ENCODE measurements at regions not wholly inside any gene's neighbourhood (a gene's known extent, or its start where the extent isn't known, plus 50 kb on each side); places are given as distances from the start of the nearest gene placed in this dataset.

- H3K27me3 ChIP-seq (ENCODE audit: control insufficient read depth in 3 of 3, insufficient read depth in 3 of 3, low read length in 2 of 3), result no peaks in the 10 kb centered on the region
- H3K4me3 ChIP-seq, result no peak overlapping the region
- peaks cover 0 to 9% (median 0%) of the 10 kb centered on the region in 5 donors for H3K4me1 ChIP-seq (ENCODE audit: control insufficient read depth in 5 of 5, insufficient read depth in 5 of 5, low read length in 5 of 5)
- no peak for TF ChIP-seq CTCF (IDR thresholded peaks at IDR 0.05; ENCODE audit: control extremely low read depth, extremely low read depth)
- DNase-seq (no peak), ATAC-seq (ENCODE audit: insufficient read depth, low FRiP score) (no peak)
- no peaks in the 10 kb centered on the region for H3K9me3 ChIP-seq (ENCODE audit: control insufficient read depth in 4 of 4, insufficient read depth in 3 of 4, low read length in 3 of 4)
- no peaks in the 10 kb centered on the region for H3K36me3 ChIP-seq (ENCODE audit: control insufficient read depth in 4 of 4, insufficient read depth in 4 of 4, low read length in 4 of 4)
- no peak overlapping the region for H3K27ac ChIP-seq (ENCODE audit: low read depth in 1 of 2, low read length in 1 of 2)
- WGBS, 2 donors, result 65 to 93% methylated on average over 3 of the region's 3 CpGs
- no peak overlapping the region for H3K9ac ChIP-seq (ENCODE audit: insufficient read depth in 1 of 2, low read length in 2 of 2)
Measured at GRCh38 chr2:122152571-122152970, 397.1 kb downstream of the TSN start.

GRCh38 chr2:122156176-122156890 is 400.9 kb downstream of the TSN start:
- peaks cover 0 to 9% (median 0%) of the 10 kb centered on the region in 5 donors for H3K4me1 ChIP-seq (ENCODE audit: control insufficient read depth in 5 of 5, insufficient read depth in 5 of 5, low read length in 5 of 5)
- no peak for TF ChIP-seq CTCF (IDR thresholded peaks at IDR 0.05; ENCODE audit: control extremely low read depth, extremely low read depth)
- 51 to 65% methylated on average over 6 of the region's 6 CpGs for WGBS, 2 donors
- no peak overlapping the region for H3K27ac ChIP-seq (ENCODE audit: low read depth in 1 of 2, low read length in 1 of 2)
- DNase-seq, result peak in 2 of 3 donors; percentile 18 to 40
- H3K4me3 ChIP-seq, result no peak overlapping the region
- H3K9ac ChIP-seq (ENCODE audit: insufficient read depth in 1 of 2, low read length in 2 of 2), result no peak overlapping the region
- no peaks in the 10 kb centered on the region for H3K9me3 ChIP-seq (ENCODE audit: control insufficient read depth in 4 of 4, insufficient read depth in 3 of 4, low read length in 3 of 4)
- ATAC-seq (ENCODE audit: insufficient read depth, low FRiP score), result no peak
- no peaks in the 10 kb centered on the region for H3K36me3 ChIP-seq (ENCODE audit: control insufficient read depth in 4 of 4, insufficient read depth in 4 of 4, low read length in 4 of 4)
- H3K27me3 ChIP-seq (ENCODE audit: control insufficient read depth in 3 of 3, insufficient read depth in 3 of 3, low read length in 2 of 3), result no peaks in the 10 kb centered on the region

GRCh38 chr2:122157158-122157557 is 401.7 kb downstream of the TSN start:
- WGBS, 2 donors, result 86 to 94% methylated on average over 10 of the region's 10 CpGs
- no peak overlapping the region for H3K4me3 ChIP-seq
- H3K4me1 ChIP-seq (ENCODE audit: control insufficient read depth in 5 of 5, insufficient read depth in 5 of 5, low read length in 5 of 5), result peaks cover 0 to 9% (median 0%) of the 10 kb centered on the region in 5 donors
- no peaks in the 10 kb centered on the region for H3K9me3 ChIP-seq (ENCODE audit: control insufficient read depth in 4 of 4, insufficient read depth in 3 of 4, low read length in 3 of 4)
- DNase-seq (no peak), ATAC-seq (ENCODE audit: insufficient read depth, low FRiP score) (no peak)
- no peaks in the 10 kb centered on the region for H3K36me3 ChIP-seq (ENCODE audit: control insufficient read depth in 4 of 4, insufficient read depth in 4 of 4, low read length in 4 of 4)
- no peak overlapping the region for H3K9ac ChIP-seq (ENCODE audit: insufficient read depth in 1 of 2, low read length in 2 of 2)
- no peak for TF ChIP-seq CTCF (IDR thresholded peaks at IDR 0.05; ENCODE audit: control extremely low read depth, extremely low read depth)
- no peaks in the 10 kb centered on the region for H3K27me3 ChIP-seq (ENCODE audit: control insufficient read depth in 3 of 3, insufficient read depth in 3 of 3, low read length in 2 of 3)
- H3K27ac ChIP-seq (ENCODE audit: low read depth in 1 of 2, low read length in 1 of 2), result no peak overlapping the region

GRCh38 chr2:122163617-122164016 is 408.2 kb downstream of the TSN start:
- DNase-seq, result no peak
- Histone ChIP-seq H3K9me3 (ENCODE audit: control insufficient read depth in 4 of 4, insufficient read depth in 3 of 4, low read length in 3 of 4) (no peaks in the 10 kb centered on the region), H3K27me3 (ENCODE audit: control insufficient read depth in 3 of 3, insufficient read depth in 3 of 3, low read length in 2 of 3) (no peaks in the 10 kb centered on the region), H3K36me3 (ENCODE audit: control insufficient read depth in 4 of 4, insufficient read depth in 4 of 4, low read length in 4 of 4) (no peaks in the 10 kb centered on the region), H3K9ac (ENCODE audit: insufficient read depth in 1 of 2, low read length in 2 of 2) (no peak overlapping the region), H3K4me1 (ENCODE audit: control insufficient read depth in 5 of 5, insufficient read depth in 5 of 5, low read length in 5 of 5) (no peaks in the 10 kb centered on the region), H3K4me3 (no peak overlapping the region), H3K27ac (ENCODE audit: low read depth in 1 of 2, low read length in 1 of 2) (no peak overlapping the region)
- WGBS, 2 donors, result 26 to 68% methylated on average over 1 of the region's 1 CpG
- TF ChIP-seq CTCF (IDR thresholded peaks at IDR 0.05; ENCODE audit: control extremely low read depth, extremely low read depth), result no peak
- no peak for ATAC-seq (ENCODE audit: insufficient read depth, low FRiP score)
